Heart left ventricle (tissue), 13 donors: ENCODE measurements at regions not wholly inside any gene's neighbourhood (a gene's known extent, or its start where the extent isn't known, plus 50 kb on each side); places are given as distances from the start of the nearest gene placed in this dataset.

Experiments used
- POLR2A ChIP-seq, 2 donors: fragments of 450-650 bp; IDR thresholded peaks; one replicate each; pipeline ENCODE4 v1.6.1; 2017; ENCODE audit warnings: antibody characterized with exemption in 2 of 2, mild to moderate bottlenecking in 2 of 2, moderate library complexity in 2 of 2
- TF ChIP-seq, protein P1 (sequence below), 12 donors: fragments of 200-600 bp; sonication (generic) in 4 of 12; IDR thresholded peaks; one replicate each; pipeline versions ENCODE4 v1.5.0 to v1.8.0; 2018 to 2022; ENCODE audit warnings: antibody characterized with exemption in 12 of 12, mild to moderate bottlenecking in 5 of 12
- donor health status: ischemic (EF 13 %, LVEDD 7.1; RV severe dilation, severe dysfunction).
- donor health status: DM: no; HTN: yes; CAD: no.
- donor health status: DM: no; HTN: no; CAD: no.
- donor health status: ischemic (EF 25% LVEDD 6.9; RV normal size, moderate dysfunction).
- donor health status: ischemic (EF 25% LVEDD 5.7; RV mildly dilated, moderate dysfunction).
- donor health status: ischemic (EF 35%, LVEDD 5.7; RV mildly dilated, moderate dysfunction).
- donor health status: nonischemic (EF 11% LVEDD 7.7; RV severe dilation, severe dysfunction).
- donor health status: DM: yes; HTN: yes; CAD: no.
- donor health status: PGD.
- donor health status: ischemic (EF 29% LVEDD 5.4; RV normal size, mild dysfunction).
- donor health status: nonischemic (EF 23%, LVEDD 6.1; RV moderate dilation, normal function).

GRCh38 chr2:59936048-59936447 lies 617.4 kb downstream of the BCL11A start:
- TF ChIP-seq, protein P1, sequence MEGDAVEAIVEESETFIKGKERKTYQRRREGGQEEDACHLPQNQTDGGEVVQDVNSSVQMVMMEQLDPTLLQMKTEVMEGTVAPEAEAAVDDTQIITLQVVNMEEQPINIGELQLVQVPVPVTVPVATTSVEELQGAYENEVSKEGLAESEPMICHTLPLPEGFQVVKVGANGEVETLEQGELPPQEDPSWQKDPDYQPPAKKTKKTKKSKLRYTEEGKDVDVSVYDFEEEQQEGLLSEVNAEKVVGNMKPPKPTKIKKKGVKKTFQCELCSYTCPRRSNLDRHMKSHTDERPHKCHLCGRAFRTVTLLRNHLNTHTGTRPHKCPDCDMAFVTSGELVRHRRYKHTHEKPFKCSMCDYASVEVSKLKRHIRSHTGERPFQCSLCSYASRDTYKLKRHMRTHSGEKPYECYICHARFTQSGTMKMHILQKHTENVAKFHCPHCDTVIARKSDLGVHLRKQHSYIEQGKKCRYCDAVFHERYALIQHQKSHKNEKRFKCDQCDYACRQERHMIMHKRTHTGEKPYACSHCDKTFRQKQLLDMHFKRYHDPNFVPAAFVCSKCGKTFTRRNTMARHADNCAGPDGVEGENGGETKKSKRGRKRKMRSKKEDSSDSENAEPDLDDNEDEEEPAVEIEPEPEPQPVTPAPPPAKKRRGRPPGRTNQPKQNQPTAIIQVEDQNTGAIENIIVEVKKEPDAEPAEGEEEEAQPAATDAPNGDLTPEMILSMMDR (IDR thresholded peaks at IDR 0.05): no peak
- no peak for TF ChIP-seq POLR2A (IDR thresholded peaks at IDR 0.05)
